GM12878 (cell line): ENCODE measurements at regions not wholly inside any gene's neighbourhood (a gene's known extent, or its start where the extent isn't known, plus 50 kb on each side); places are given as distances from the start of the nearest gene placed in this dataset.
"Not testable (repeated sequence)": the region's sequence is repeated elsewhere in the genome, so short reads cannot be mapped to it uniquely, and the experiment has no call there.

Experiments
- ATAC-seq: fragments of 200-7000 bp; cut with Tn5 transposase; 3 replicates; pipeline ENCODE4 v1.9.1; 2020; ENCODE audit warnings: mild to moderate bottlenecking, moderate library complexity
- BruUV-seq: library from RNA; stranded (reverse); fragments of 400-500 nt; replicated peaks from 2 replicates; lab custom pipeline; 2021; lab: Mats Ljungman, UMichigan
- CTCF ChIA-PET: fragments of 300-600 bp; sonication (Branson Sonifier 250); formaldehyde crosslinking; extraction: SDS; loops from one replicate; lab custom pipeline; 2021; ENCODE audit warnings: inconsistent platforms; lab: Yijun Ruan, JAX
- POLR2A ChIA-PET: fragments of 350-600 bp; formaldehyde crosslinking; extraction: SDS; loops from one replicate; lab custom pipeline; 2021; ENCODE audit warnings: inconsistent platforms; lab: Charles Lee
- RAD21 ChIA-PET: fragments of 300-600 bp; sonication (Branson Sonifier 250); formaldehyde crosslinking; loops from one replicate; lab custom pipeline; 2023; ENCODE audit warnings: antibody characterized with exemption; ENCODE audit not compliant: unreplicated experiment; lab: Charles Lee
- SMC1A ChIA-PET: fragments of 300-600 bp; sonication (Branson Sonifier 250); formaldehyde crosslinking; loops from one replicate; lab custom pipeline; 2023; ENCODE audit not compliant: unreplicated experiment, uncharacterized antibody; lab: Charles Lee
- DNase-seq: peaks from one replicate; pipeline ENCODE4 v3.0.0-alpha.2; 2011; ENCODE audit warnings: low read depth, low spot score
- FAIRE-seq: peaks from 3 replicates; lab custom pipeline; 2011; peaks lifted over from hg19 to GRCh38; lab: Jason Lieb, UNC
- H2AFZ ChIP-seq: 2 replicates; pipeline ENCODE4 v1.6.0; 2011; ENCODE audit warnings: low read depth, low read length, control low read depth; ENCODE audit not compliant: control insufficient read depth
- H3K27ac ChIP-seq: 2 replicates; pipeline ENCODE4 v1.5.1; 2011; ENCODE audit warnings: control low read depth; ENCODE audit not compliant: control insufficient read depth, insufficient read depth
- H3K27me3 ChIP-seq, 2 experiments: replicated peaks in 1 of 2; 2 replicates each; pipeline versions ENCODE4 v1.6.0 to v1.6.1; 2011; ENCODE audit warnings: low read length in 1 of 2; ENCODE audit not compliant: control insufficient read depth in 2 of 2, insufficient read depth in 2 of 2
- H3K36me3 ChIP-seq, 2 experiments: 2 replicates each; pipeline ENCODE4 v1.5.1; 2011; ENCODE audit warnings: low read length in 1 of 2; ENCODE audit not compliant: control insufficient read depth in 2 of 2, insufficient read depth in 2 of 2
- H3K4me1 ChIP-seq: 2 replicates; pipeline ENCODE4 v1.6.1; 2011; ENCODE audit warnings: mild to moderate bottlenecking, low read length, moderate library complexity, mixed read lengths; ENCODE audit not compliant: control insufficient read depth, insufficient read depth
- H3K4me2 ChIP-seq: 2 replicates; pipeline ENCODE4 v1.6.0; 2011; ENCODE audit warnings: control low read depth; ENCODE audit not compliant: control insufficient read depth, insufficient read depth
- H3K4me3 ChIP-seq: fragments of 200-600 bp; sonication (generic); 2 replicates; pipeline ENCODE4 v1.5.1; 2016
- H3K79me2 ChIP-seq: 2 replicates; pipeline ENCODE4 v1.6.0; 2011; ENCODE audit warnings: low read length; ENCODE audit not compliant: control insufficient read depth, insufficient read depth
- H3K9ac ChIP-seq: 2 replicates; pipeline ENCODE4 v1.8.0; 2011; ENCODE audit warnings: low read length, control low read depth, mixed read lengths; ENCODE audit not compliant: control insufficient read depth, insufficient read depth
- H3K9me3 ChIP-seq: replicated peaks from 3 replicates; pipeline ENCODE4 v1.5.1; 2011; ENCODE audit warnings: mild to moderate bottlenecking, low read length; ENCODE audit not compliant: control insufficient read depth, insufficient read depth
- H4K20me1 ChIP-seq: 2 replicates; pipeline ENCODE4 v1.6.0; 2011; ENCODE audit not compliant: control insufficient read depth, insufficient read depth
- CBX3 ChIP-seq: fragments of 200-600 bp; sonication (generic); IDR thresholded peaks from 2 replicates; pipeline ENCODE4 v1.6.1; 2016; ENCODE audit warnings: low read depth, borderline replicate concordance
- CREM ChIP-seq: IDR thresholded peaks from 2 replicates; pipeline ENCODE4 v1.6.1; 2014; ENCODE audit warnings: antibody characterized with exemption, low read depth
- ESRRA ChIP-seq: IDR thresholded peaks from 2 replicates; pipeline ENCODE4 v1.6.1; 2012; ENCODE audit warnings: mild to moderate bottlenecking, low read length, improper control_type of control experiment
- FOS ChIP-seq: IDR thresholded peaks from 3 replicates; pipeline ENCODE4 v1.6.1; 2011; ENCODE audit warnings: borderline replicate concordance; ENCODE audit not compliant: insufficient read length; ENCODE audit errors: extremely low read depth
- FOXK2 ChIP-seq: fragments of 450-650 bp; IDR thresholded peaks from 2 replicates; pipeline ENCODE4 v1.6.1; 2017; ENCODE audit warnings: mild to moderate bottlenecking, moderate library complexity
- KDM1A ChIP-seq: fragments of 200-600 bp; sonication (generic); IDR thresholded peaks from 2 replicates; pipeline ENCODE4 v1.6.1; 2016; ENCODE audit warnings: borderline replicate concordance
- NR2F1 ChIP-seq: fragments of 450-650 bp; conservative IDR thresholded peaks from 2 replicates; pipeline ENCODE4 v1.6.1; 2017; ENCODE audit warnings: mild to moderate bottlenecking
- TAF1 ChIP-seq: IDR thresholded peaks from 2 replicates; pipeline ENCODE4 v1.6.1; 2011; ENCODE audit warnings: mild to moderate bottlenecking, low read depth, low read length, borderline replicate concordance
- WRNIP1 ChIP-seq: IDR thresholded peaks from 2 replicates; pipeline ENCODE4 v1.6.1; 2011; ENCODE audit warnings: low read depth, low read length, improper control_type of control experiment, borderline replicate concordance
- ZNF24 ChIP-seq: fragments of 450-650 bp; IDR thresholded peaks from 2 replicates; pipeline ENCODE4 v1.6.1; 2017; ENCODE audit warnings: antibody characterized with exemption, mild to moderate bottlenecking
- ZSCAN29 ChIP-seq: fragments of 450-650 bp; IDR thresholded peaks from 2 replicates; pipeline ENCODE4 v1.6.1; 2017; ENCODE audit warnings: mild to moderate bottlenecking, moderate library complexity
- WGBS: methylation state at CpG from one replicate; pipeline ENCODE4 v1.1.6; 2016; ENCODE audit warnings: low lambda C conversion rate; ENCODE audit not compliant: insufficient replicate concordance, insufficient coverage; ENCODE audit errors: missing lambda C conversion rate; 5-methylcytosine and 5-hydroxymethylcytosine counted together
- in situ Hi-C: fragments of 300-500 bp; cut with MboI; formaldehyde crosslinking; loops from 9 replicates; pipeline ENCODE4 v1.14.3; 2018; ENCODE audit warnings: mixed read lengths
- intact Hi-C: fragments of 100-400 bp; cut with micrococcal nuclease; formaldehyde crosslinking; loops from one replicate; pipeline ENCODE4 v1.14.2; 2022; ENCODE audit not compliant: unreplicated experiment
- TF ChIP-seq, protein P1 (sequence below): fragments of 450-650 bp; conservative IDR thresholded peaks from 2 replicates; pipeline ENCODE4 v1.6.1; 2017; ENCODE audit warnings: mild to moderate bottlenecking, moderate library complexity
- TF ChIP-seq, protein P2 (sequence below): fragments of 450-650 bp; formaldehyde crosslinking; IDR thresholded peaks from 2 replicates; pipeline ENCODE4 v1.4.0; 2020; ENCODE audit warnings: mild to moderate bottlenecking, moderate library complexity

DNA sequence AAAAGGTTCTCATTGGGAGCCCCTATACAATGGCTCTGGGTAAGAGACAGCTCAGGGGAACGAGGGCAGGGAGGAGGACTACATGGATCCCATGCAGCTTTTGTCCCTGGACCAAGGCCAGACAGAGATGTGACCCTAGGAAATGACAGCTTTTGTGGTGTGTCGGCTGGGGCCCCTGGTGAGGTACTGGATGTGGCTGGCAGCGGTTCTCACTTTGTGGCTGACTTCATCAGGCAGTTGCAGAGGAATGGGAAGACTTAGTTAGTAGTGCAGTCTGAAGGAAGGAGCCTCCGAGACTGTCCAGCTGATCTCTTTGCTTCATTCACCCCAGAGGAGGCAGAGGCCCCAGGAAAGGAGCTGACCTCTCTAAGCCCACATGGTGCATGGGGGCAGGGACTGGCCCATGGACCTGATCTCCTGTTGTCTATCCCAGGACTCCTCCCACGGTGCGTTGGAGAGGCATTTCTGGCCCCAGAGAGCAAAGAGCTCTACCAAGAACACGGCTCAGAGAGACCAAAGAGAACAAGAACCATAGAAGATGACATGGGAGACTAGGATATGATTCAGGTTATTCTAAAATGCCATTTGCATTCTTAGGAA is 202.9 kb downstream of the RPS24 start:
- SMC1A ChIA-PET: no interaction called here
- CTCF ChIA-PET: interaction anchor here (0.7 kb wide), 1 partner anchor 14 kb away, joined by 3 read pairs; no protein-coding TSS in a partner anchor
- no peak overlapping the region for H3K4me3 ChIP-seq
- H2AFZ ChIP-seq: no peak overlapping the region
- no peak overlapping the region for H3K9ac ChIP-seq
- H3K36me3 ChIP-seq: no peaks in the 10 kb centered on the region
- in situ Hi-C loops (no loop called here), intact Hi-C loops (no loop called here)
- ATAC-seq (no peak), FAIRE-seq (no peak), DNase-seq (no peak)
- no peaks in the 10 kb centered on the region for H3K79me2 ChIP-seq
- WGBS: 20% methylated on average over 7 of the region's 7 CpGs
- no peak for TF ChIP-seq CBX3
- TF ChIP-seq CREM: no peak
- TF ChIP-seq ZSCAN29: no peak
- TF ChIP-seq TAF1: no peak
- TF ChIP-seq, protein P1, sequence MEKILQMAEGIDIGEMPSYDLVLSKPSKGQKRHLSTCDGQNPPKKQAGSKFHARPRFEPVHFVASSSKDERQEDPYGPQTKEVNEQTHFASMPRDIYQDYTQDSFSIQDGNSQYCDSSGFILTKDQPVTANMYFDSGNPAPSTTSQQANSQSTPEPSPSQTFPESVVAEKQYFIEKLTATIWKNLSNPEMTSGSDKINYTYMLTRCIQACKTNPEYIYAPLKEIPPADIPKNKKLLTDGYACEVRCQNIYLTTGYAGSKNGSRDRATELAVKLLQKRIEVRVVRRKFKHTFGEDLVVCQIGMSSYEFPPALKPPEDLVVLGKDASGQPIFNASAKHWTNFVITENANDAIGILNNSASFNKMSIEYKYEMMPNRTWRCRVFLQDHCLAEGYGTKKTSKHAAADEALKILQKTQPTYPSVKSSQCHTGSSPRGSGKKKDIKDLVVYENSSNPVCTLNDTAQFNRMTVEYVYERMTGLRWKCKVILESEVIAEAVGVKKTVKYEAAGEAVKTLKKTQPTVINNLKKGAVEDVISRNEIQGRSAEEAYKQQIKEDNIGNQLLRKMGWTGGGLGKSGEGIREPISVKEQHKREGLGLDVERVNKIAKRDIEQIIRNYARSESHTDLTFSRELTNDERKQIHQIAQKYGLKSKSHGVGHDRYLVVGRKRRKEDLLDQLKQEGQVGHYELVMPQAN: no peak
- no peak for TF ChIP-seq ZNF24
- TF ChIP-seq KDM1A: no peak
- no peak for TF ChIP-seq WRNIP1
- TF ChIP-seq NR2F1: no peak
- TF ChIP-seq FOS: no peak
- no peak for TF ChIP-seq ESRRA
- no peak for TF ChIP-seq FOXK2
- TF ChIP-seq, protein P2, sequence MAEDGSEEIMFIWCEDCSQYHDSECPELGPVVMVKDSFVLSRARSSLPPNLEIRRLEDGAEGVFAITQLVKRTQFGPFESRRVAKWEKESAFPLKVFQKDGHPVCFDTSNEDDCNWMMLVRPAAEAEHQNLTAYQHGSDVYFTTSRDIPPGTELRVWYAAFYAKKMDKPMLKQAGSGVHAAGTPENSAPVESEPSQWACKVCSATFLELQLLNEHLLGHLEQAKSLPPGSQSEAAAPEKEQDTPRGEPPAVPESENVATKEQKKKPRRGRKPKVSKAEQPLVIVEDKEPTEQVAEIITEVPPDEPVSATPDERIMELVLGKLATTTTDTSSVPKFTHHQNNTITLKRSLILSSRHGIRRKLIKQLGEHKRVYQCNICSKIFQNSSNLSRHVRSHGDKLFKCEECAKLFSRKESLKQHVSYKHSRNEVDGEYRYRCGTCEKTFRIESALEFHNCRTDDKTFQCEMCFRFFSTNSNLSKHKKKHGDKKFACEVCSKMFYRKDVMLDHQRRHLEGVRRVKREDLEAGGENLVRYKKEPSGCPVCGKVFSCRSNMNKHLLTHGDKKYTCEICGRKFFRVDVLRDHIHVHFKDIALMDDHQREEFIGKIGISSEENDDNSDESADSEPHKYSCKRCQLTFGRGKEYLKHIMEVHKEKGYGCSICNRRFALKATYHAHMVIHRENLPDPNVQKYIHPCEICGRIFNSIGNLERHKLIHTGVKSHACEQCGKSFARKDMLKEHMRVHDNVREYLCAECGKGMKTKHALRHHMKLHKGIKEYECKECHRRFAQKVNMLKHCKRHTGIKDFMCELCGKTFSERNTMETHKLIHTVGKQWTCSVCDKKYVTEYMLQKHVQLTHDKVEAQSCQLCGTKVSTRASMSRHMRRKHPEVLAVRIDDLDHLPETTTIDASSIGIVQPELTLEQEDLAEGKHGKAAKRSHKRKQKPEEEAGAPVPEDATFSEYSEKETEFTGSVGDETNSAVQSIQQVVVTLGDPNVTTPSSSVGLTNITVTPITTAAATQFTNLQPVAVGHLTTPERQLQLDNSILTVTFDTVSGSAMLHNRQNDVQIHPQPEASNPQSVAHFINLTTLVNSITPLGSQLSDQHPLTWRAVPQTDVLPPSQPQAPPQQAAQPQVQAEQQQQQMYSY (CRISPR knock-in tag): no peak
- H3K4me2 ChIP-seq: no peak overlapping the region
- no peaks in the 10 kb centered on the region for H3K4me1 ChIP-seq
- no TSS peak for BruUV-seq
- no peak overlapping the region for H3K27ac ChIP-seq
- RAD21 ChIA-PET: no interaction called here
- POLR2A ChIA-PET: no interaction called here
- no peaks in the 10 kb centered on the region for H3K9me3 ChIP-seq
- no peaks in the 10 kb centered on the region; a peak in 1 of 4 replicates for H3K27me3 ChIP-seq
- H4K20me1 ChIP-seq: no peaks in the 10 kb centered on the region

GRCh38 chr10:78237951-78238350 is 204.3 kb downstream of the RPS24 start:
- H3K36me3 ChIP-seq, FAIRE-seq, in situ Hi-C loops, intact Hi-C loops, H3K79me2 ChIP-seq, H3K4me2 ChIP-seq, H3K4me3 ChIP-seq, H2AFZ ChIP-seq, BruUV-seq, CTCF ChIA-PET, SMC1A ChIA-PET, H3K9me3 ChIP-seq, ATAC-seq, POLR2A ChIA-PET, H3K4me1 ChIP-seq, H3K9ac ChIP-seq, RAD21 ChIA-PET, H3K27me3 ChIP-seq, H4K20me1 ChIP-seq, DNase-seq, H3K27ac ChIP-seq: not testable (repeated sequence)
- WGBS: 36% methylated on average over 5 of the region's 5 CpGs
